HG02763 (cell line): ENCODE measurements at regions not wholly inside any gene's neighbourhood (a gene's known extent, or its start where the extent isn't known, plus 50 kb on each side); places are given as distances from the start of the nearest gene placed in this dataset.

Source experiments
- ATAC-seq: cut with Tn5 transposase; IDR thresholded peaks from one replicate; pipeline ENCODE4 v1.9.1; 2021; ENCODE audit warnings: mild to moderate bottlenecking, moderate library complexity; ENCODE audit not compliant: unreplicated experiment

DNA sequence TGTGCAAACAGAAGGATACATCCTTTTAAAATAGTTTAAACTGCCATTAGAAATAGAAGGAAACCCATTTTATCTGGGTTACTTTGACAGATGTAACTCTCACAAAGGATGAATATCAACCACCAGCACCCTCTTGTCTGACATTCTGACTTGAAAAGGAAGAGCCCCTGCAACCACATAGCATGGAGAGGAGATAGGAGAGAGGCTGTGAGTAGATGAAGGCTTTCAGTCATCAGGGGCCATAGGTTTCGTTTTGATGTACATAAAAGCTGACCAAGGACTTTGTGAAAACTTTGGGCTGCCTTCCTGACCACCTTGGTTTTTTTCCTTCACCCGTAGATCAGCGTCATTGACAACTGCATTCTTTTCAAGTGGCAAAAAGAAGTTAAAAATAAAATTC, 211.6 kb upstream of the PRPS1L1 start:
- ATAC-seq, result no peak

DNA sequence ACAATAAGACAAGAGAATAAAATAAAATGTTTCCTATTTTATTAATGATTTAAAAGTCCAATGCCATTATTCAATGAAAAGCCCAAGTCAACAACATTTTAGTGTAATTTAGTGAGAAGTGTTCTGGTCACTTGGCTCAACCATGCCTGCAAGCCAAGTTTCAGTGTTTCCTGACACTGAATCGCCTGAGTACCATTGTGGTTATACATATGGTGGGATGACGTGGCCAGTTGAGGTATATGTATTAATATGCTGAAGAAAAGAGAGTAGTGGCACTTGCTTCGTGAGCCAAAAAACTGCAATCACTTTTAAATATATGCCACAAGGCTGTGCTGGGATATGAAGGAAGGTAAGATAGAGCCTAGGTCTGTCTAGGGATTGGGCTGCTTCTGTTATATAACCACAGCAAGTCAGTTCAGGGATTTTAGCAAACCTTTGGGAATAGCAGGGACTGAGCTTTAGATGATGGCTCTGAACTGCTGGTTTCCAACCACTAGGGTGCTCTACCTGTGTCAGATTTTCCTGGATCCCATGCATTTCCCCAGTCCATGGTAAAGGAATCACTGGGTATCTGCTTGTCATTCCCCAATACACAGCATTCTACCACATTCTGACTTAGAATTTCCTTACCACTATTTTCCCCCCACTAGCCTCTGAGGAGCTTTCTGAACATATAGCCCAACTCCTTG, 214.0 kb upstream of the PRPS1L1 start:
- peak; percentile 58 for ATAC-seq

DNA sequence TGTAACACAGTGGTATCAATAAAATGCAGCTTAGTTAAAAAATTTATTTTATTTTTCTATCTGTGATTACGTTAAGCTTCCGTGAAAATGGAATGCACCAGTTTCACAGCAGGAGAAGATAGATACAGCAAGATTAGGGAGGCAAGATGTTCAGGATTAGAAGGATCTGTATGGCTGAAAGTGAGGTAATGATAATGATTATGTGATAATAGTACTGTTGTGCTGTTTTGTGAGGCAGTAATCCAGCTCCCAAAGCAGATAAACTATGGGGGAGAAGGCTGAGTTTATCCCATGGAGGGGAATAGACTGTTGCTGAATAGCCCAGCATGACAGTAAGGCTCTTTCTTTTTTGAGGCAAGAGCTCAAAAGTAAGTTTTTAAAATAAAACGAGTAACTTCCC, 216.1 kb upstream of the PRPS1L1 start:
- ATAC-seq, result no peak

DNA sequence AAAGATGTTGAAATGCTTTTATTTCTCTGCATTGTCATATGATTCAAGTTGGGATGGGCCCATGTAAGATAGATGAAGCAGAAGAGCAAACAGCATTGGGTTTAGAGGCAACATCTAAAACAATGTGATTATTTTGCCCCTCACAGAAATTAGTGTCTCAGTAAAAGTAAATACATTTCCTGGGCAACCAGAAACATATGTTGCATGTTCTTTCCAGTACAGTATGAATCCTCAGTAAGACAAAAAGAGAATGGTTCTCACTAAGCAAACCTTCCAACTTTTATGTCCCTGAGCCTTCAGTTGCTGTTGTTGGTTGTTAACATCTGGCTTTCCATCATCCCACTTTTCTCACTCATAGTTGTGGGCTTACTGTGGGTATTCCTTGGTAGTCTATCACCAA, 222.5 kb upstream of the PRPS1L1 start:
- no peak for ATAC-seq

DNA sequence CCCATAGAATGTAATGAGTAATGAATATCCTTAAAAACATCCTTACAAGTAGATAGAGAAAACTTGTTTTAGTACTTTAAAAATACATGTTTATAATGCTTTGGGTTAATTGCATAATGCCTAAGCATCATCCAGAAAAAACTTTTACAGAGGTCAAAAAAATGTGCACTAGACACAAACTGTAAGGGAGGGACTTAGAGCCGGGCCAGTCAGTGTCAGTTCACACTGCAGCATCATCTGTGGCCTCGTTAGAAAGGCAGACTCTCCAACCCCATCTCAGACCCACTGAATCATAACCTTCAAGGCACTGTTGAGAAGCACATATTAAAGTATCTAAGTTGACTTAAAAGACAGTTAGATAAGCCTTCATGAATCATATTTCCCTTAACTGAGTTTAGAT, 230.1 kb upstream of the PRPS1L1 start:
- ATAC-seq, result no peak

DNA sequence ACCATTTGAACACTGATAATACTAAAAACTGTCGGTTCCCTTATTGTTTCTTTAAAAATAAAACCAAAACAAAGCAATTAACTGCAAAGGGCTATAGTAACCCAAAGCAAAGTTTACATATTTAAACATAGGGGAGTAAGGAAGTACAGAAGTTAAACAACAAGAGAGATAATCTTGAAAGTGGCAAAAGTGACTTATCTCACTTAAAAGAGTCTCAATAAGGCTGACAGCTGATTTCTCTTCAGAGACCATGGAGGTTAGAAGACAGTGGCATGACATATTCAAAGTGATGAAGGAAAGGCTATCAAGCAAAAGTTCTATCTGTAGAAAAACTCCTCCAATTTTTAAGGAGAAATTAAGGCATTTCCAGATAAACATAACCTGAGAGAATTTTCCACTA, 233.5 kb upstream of the HDAC9 start:
- no peak for ATAC-seq

DNA sequence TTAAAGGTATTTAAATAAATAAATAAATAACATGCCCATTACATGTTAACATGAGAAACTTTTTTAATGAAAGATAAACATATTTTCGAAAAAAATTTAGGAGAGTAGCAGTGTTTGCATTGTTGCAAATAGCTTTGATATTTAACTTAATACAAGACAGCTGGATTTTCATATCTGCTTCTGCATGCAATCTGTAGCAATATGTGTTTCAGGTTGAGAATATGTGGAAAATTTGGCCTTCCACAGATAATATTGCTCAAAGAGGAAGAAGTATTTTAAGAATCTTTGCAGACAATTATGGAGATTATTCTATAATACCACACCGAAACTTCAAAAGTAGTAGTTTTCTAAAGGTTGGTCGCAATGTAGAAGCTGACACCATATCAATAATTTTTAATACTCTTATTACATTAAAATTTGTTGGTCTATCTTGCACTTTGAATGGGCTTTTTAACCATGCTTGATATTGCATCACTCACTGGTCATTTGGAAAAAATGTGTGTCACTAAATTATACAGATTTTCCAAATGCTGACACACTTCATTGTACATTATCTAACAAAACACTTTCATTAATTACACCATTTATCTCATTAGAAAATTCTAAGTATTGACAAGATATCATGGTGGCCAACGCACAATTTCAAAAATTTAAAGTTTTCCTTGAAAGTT, 229.8 kb upstream of the HDAC9 start:
- ATAC-seq, result no peak

DNA sequence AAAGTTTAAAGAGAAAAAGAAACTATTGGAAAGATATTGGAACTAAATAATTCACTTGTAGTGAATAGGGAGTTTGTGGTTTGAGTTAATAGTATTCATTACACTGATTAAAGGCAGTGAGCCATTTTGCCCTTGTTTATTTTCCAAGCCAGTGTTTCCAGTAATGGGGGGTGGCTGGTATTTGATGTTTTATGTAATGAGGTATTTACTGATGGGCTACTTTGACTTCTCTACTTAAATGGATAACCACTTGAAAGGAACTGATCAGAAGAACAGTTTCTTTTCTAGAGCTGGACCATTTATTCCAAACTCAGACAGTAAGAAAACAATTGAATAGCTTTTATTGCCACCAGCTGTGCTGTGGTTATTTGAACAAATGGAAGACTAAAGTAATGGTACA, 227.0 kb upstream of the HDAC9 start:
- ATAC-seq, result no peak

DNA sequence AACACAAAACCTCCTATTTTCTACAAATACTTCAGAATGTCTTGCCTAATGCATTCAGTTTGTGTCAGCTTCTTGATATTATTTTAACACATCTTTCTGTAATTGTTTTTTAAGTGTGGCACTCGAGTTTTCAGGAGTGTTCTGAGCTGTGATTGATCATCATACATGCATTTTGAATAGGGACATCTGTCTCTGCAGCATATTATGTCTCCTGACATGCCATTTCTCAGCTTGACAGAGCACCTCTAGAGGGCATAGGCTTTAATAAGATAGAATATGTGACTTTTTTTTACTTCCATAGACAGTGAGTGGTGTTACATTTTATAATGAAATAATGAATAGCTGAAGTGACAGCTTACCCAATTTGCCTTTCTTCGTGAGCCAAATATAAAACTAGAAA, 219.2 kb upstream of the HDAC9 start:
- ATAC-seq, result no peak

DNA sequence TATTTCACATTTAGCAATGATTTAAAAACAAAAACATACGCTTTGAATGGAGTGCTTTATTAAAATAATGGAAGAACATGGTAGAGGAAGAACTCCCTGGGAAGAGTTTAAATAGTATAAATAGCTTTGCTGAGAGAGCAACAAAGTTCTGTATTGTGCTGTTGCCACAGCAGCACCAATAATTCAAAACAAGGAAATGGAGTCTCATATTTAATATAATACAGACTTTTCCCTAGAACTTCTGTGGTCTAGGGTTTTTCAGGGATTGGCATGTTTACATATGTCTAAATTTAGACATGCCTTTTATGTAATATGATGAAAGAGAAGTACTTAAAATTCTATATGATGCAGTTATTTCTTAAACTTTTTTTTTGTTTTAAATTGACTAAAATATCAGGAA, 217.2 kb upstream of the HDAC9 start:
- no peak for ATAC-seq

DNA sequence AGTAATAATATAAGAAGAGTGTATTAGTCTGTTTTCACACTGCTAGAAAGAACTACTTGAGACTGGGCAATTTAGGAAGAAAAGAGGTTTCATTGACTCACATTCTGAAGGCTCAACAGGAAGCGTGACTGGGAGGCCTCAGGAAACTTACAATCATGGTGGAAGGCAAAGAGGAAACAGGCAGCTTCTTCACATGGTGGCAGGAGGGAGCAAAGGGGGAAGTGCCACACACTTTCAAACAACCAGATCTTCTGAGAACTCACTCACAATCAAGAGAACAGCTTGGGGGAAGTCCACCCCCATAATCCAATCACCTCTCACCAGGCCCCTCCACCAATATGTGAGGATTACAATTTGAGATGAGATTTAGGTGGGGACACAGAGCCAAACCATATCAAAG, 212.5 kb upstream of the HDAC9 start:
- ATAC-seq, result no peak

DNA sequence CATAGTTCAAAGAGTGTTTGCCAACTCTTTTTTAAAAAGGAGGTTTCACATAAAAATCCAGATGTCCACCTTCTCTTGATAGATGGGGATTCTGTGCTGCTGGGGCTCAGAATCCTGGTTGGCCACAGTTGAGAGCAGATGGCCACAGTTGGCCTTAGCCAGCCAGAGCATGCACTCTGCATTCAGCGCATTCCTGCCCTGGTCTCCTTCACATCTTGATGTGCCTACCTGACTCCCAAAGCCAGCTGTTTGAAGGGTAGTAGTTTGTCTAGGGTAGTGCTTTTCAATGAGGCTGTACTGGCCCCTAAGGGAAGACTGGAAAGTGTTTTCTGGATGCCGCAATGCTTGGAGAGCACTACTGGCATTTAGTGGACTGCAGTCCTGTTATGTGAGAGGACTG, 208.1 kb upstream of the HDAC9 start:
- ATAC-seq, result no peak

DNA sequence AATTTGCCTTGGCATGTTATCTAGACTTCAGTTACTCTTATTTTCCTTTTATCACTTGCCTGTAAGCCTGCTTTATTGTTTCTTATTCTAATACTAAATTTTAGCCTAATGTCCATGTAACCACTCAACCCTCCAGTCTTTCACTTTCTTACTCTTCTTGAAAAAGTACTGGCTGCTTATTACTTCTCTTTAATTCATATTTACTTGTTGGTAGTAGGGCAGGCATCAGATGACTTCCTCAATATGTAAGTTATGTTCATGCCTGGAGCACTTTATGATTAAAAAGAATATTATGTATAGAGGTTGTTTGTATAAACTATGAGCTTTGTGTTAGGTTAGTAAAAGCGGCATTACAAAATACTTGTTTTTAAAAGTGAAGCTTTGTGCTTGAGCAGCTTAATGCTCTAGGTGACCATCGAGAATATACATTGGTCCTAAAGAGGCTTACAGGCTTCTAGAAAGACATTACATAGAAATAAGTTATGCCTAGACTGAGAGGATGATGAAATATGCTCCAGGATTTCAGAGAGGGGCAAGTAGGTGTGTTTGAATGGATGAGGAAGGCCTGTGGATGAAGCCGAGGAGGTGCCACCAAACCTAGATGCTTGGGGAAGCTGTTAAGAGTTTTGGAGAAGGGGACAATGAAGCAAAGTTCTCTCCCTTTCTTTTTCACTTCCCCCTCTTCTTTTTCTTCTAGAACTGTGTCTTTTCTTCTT, 207.1 kb upstream of the HDAC9 start:
- no peak for ATAC-seq

DNA sequence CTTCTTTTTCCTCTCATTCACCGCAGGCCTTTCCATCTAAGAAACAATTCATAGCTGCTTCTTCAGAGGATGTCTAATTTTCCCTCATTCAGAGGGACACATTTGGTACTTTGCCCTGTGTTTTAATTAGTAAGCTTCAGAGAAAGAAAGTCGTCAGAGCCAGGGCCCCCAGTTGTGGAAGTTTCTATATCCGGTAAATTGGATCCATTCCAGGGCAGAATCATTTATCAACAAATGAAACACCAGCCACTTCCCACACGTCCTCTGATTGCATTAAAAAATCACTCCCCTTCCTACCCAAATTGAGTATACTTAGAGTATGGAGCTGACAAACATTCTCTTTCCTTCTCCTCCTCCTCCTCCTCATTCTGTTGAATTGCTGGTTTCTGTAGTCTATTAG, 205.8 kb upstream of the HDAC9 start:
- peak; percentile 3 for ATAC-seq

DNA sequence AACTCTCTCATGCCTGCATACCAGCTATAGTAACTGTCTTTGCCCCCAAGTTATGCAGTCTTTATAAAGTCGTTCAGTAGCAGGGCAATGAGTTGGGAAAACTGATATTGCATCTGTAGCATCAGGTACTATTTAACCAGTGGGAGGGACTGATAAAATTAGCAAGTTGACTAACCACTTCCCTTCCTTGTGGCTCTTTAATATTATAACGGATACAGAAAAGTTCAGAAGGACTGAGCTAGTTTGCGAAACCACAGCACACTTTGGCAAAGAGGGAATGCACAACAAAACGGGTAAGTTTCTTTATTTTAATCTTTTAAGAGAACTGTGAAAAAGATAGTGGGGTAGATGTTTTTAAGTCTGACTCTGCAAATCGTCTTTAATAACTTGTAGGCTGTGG, 205.3 kb upstream of the HDAC9 start:
- ATAC-seq, result peak; percentile 55

DNA sequence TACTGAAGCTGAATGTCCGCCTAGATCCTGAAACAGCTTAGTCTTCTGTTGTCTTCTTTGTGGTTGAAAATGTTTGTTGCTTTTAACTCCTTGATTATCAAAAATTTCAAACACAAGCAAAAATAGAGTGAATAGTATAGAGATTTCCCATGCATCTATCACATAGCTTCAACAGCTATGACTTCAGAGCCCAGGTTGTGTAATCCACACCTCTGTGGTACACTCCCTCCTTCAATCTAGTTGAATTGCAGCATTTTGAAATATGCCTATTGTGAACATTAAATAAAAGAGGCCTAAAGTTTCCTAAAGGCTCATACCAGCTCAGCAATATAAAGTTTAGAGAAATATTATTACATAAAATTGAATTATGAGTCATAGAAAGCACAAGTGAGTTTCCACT, 204.7 kb upstream of the HDAC9 start:
- ATAC-seq, result no peak

DNA sequence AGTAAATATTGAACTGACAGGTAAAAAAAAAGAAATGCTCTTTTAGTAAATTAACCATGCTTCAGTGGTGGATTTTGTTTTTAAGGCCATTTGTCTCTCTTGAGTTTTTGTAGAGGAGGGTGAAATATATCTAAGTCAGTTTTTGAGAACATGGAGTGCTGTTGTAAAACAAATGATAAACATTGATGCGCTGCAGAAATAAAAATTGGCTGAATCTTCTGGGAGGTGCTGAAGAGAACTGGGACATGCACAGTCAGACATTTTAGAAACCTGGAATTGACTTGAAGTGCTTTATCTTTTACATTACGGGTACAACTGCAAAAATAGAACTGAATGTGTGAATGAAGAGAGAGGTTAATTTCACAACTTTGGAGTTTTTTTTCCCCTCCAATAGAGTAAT, 203.0 kb upstream of the HDAC9 start:
- ATAC-seq, result no peak

DNA sequence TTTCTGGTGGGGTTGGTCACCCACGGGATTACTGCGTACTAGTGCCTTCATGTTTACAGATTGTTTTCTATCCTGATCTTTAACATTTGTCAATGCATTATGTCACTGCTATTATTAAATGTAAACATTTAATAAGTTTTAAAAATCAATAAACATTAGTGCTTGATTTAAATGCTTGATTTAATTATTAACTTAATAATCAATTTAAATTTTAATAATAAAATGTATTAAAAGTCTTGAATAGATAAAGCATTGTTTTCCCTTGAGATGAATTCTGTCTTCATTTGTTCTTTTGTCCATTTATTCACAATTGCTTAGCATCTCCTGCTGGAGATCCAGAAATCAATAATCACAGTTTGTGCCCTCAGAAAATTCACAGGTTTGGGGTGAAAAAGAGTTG, 201.8 kb upstream of the HDAC9 start:
- ATAC-seq, result no peak

DNA sequence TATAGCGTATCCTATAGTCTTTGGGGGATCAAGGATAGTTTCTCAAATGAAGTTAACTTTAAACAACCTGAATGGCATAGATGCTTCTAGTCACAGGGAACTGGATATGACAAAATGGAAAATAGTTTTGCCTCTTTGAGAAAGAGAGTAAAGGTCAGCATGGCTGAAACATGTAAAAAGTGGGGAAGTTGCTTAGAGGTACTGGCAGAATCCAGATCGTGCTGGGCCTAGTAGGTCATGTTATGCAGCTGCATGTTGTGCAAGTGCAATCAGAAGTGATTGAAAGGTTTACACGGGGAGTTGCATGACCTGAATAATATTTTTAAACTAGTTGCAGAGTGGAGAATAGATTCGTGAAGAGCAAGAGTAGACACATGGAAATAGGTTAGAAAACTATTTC, 201.1 kb upstream of the HDAC9 start:
- no peak for ATAC-seq

DNA sequence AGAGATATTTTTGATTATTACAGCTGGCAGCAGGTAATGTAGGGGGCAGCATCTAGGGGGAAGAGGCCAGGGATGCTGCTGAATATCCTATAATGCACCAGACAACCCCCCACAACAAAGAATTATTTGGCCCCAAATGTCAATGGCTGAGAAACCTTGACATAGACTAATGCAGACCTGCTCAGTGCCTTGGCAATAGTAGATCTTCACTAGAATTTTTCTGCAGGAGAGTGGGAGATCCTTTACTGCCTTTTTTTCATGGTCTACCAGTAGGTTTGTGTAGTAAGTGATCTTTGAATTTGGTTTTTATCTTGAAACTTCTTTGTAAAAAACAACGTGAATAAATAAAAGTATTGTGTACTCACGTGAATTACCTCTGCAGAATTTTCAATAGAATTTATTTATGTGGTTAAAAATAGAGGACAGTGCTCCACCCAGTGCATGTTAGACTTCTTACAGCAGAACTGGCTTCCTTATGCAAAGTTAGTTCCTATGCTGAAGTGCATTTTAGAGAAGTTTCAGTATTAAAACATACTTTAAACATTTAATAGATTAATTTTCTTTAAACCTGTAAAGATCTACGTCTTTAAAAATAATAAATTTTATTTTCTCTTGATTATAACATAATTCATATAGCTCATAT, 199.6 kb upstream of the HDAC9 start:
- ATAC-seq, result no peak

DNA sequence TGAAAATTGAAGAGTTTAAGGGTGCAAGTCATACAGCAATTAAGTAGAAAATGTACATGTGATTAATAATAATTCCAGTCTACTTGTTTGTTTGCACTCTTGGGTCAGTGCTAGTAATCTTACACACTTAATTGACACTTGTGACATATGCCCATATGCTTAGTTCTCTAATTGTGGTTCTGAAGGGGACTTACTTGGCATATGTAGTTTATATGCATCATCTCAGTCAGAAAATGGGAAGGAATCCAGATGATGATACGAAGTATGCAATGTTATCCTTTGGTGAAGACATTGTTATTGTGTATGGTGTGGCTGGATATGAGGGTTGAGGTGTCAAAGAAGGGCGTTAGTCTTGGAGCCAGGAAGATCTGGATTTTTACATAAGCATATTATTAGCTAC, 193.5 kb upstream of the HDAC9 start:
- ATAC-seq, result no peak

DNA sequence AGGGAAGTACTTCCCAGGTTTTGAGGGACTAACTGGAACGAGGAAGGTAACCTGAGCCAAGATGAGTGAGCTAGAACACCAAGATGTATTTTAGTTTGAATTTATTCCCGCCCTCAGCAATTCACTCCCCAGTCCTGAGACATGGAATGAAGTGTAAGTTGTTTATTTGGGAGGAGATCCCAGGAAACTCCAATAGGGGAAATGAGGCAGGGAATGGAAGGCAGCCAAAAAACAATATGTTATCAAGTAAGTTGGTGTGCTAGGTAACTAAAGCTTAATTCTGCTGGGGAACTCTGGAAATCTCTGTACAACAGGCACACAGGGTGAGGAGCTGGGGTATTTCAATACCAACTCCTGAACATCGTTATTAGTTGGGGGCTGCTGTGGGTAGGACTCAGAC, 189.7 kb upstream of the HDAC9 start:
- no peak for ATAC-seq
